HPDE6-E6E7 (cell line): ENCODE measurements at regions not wholly inside any gene's neighbourhood (a gene's known extent, or its start where the extent isn't known, plus 50 kb on each side); places are given as distances from the start of the nearest gene placed in this dataset.

Experiments used
- DNase-seq: peaks from one replicate; pipeline ENCODE4 v3.0.0; 2011; ENCODE audit warnings: missing footprints; ENCODE audit errors: extremely low spot score

- no peak for DNase-seq
Measured at GRCh38 chr6:147856687-147857086, 348.2 kb downstream of the SAMD5 start.

- DNase-seq = no peak
Measured at GRCh38 chr6:147858421-147858820, 349.9 kb downstream of the SAMD5 start.

GRCh38 chr6:147859071-147859470 lies 350.6 kb downstream of the SAMD5 start:
- no peak for DNase-seq

GRCh38 chr6:147861696-147862095 lies 353.2 kb downstream of the SAMD5 start:
- no peak for DNase-seq

GRCh38 chr6:147867433-147868226 lies 359.1 kb downstream of the SAMD5 start:
- DNase-seq = no peak

GRCh38 chr6:147868427-147869190 lies 360.1 kb downstream of the SAMD5 start:
- DNase-seq = no peak

GRCh38 chr6:147869201-147869600 lies 360.7 kb downstream of the SAMD5 start:
- DNase-seq = no peak

GRCh38 chr6:147869869-147870268 lies 361.4 kb downstream of the SAMD5 start:
- DNase-seq = no peak

- DNase-seq = no peak
Measured at GRCh38 chr6:147870506-147871110, 362.1 kb downstream of the SAMD5 start.

- no peak for DNase-seq
Measured at GRCh38 chr6:147872002-147872401, 363.5 kb downstream of the SAMD5 start.

- DNase-seq = no peak
Measured at GRCh38 chr6:147873816-147874215, 365.3 kb downstream of the SAMD5 start.

GRCh38 chr6:147874322-147874721 lies 365.8 kb downstream of the SAMD5 start:
- DNase-seq = no peak

- DNase-seq = no peak
Measured at GRCh38 chr6:147879031-147879580, 370.6 kb downstream of the SAMD5 start.

- no peak for DNase-seq
Measured at GRCh38 chr6:147881432-147881831, 372.9 kb downstream of the SAMD5 start.

- DNase-seq = no peak
Measured at GRCh38 chr6:147888374-147888773, 379.9 kb downstream of the SAMD5 start.

GRCh38 chr6:147891671-147892070 lies 383.2 kb downstream of the SAMD5 start:
- DNase-seq = no peak

GRCh38 chr6:147892476-147892875 lies 384.0 kb downstream of the SAMD5 start:
- no peak for DNase-seq

- DNase-seq = no peak
Measured at GRCh38 chr6:147895272-147895671, 386.8 kb downstream of the SAMD5 start.

- DNase-seq = no peak
Measured at GRCh38 chr6:147900247-147900830, 391.8 kb downstream of the SAMD5 start.

- DNase-seq = no peak
Measured at GRCh38 chr6:147903321-147903720, 394.8 kb downstream of the SAMD5 start.

- DNase-seq = no peak
Measured at GRCh38 chr6:147903931-147904330, 395.4 kb downstream of the SAMD5 start.

- no peak for DNase-seq
Measured at GRCh38 chr6:147904416-147904815, 395.9 kb downstream of the SAMD5 start.
